Hepatocyte (in vitro differentiated cells): ENCODE measurements at regions not wholly inside any gene's neighbourhood (a gene's known extent, or its start where the extent isn't known, plus 50 kb on each side); places are given as distances from the start of the nearest gene placed in this dataset.

Experiments
- DNase-seq: peaks from one replicate; pipeline ENCODE4 v3.0.0-alpha.2; 2016; ENCODE audit warnings: low spot score
- H2AFZ ChIP-seq: fragments of 200-600 bp; sonication (generic); 2 replicates; pipeline ENCODE4 v1.6.0; 2016; ENCODE audit warnings: antibody characterized with exemption, mild to moderate bottlenecking
- H3K27ac ChIP-seq: fragments of 200-600 bp; sonication (generic); 2 replicates; pipeline ENCODE4 v1.5.1; 2016; ENCODE audit warnings: mild to moderate bottlenecking
- H3K27me3 ChIP-seq: fragments of 200-600 bp; sonication (generic); 2 replicates; pipeline ENCODE4 v1.6.1; 2016
- H3K36me3 ChIP-seq: fragments of 200-600 bp; sonication (generic); replicated peaks from 2 replicates; pipeline ENCODE4 v1.5.1; 2016; ENCODE audit warnings: low read depth; ENCODE audit not compliant: insufficient read depth
- H3K4me1 ChIP-seq: fragments of 200-600 bp; sonication (generic); 2 replicates; pipeline ENCODE4 v1.5.1; 2016; ENCODE audit warnings: mild to moderate bottlenecking, moderate library complexity; ENCODE audit not compliant: insufficient read depth
- H3K4me2 ChIP-seq: fragments of 200-600 bp; sonication (generic); 2 replicates; pipeline ENCODE4 v1.6.0; 2016
- H3K4me3 ChIP-seq: fragments of 200-600 bp; sonication (generic); 2 replicates; pipeline ENCODE4 v1.5.1; 2016; ENCODE audit warnings: mild to moderate bottlenecking
- H3K79me2 ChIP-seq: fragments of 200-600 bp; sonication (generic); 2 replicates; pipeline ENCODE4 v1.6.0; 2017; ENCODE audit warnings: mild to moderate bottlenecking
- H3K9me2 ChIP-seq: fragments of 200-600 bp; sonication (generic); replicated peaks from 2 replicates; pipeline ENCODE4 v1.6.0; 2017; ENCODE audit warnings: mild to moderate bottlenecking; ENCODE audit not compliant: insufficient read depth
- H3K9me3 ChIP-seq: fragments of 200-600 bp; sonication (generic); 2 replicates; pipeline ENCODE4 v1.5.1; 2016; ENCODE audit warnings: low read depth, mild to moderate bottlenecking
- H4K20me1 ChIP-seq: fragments of 200-600 bp; sonication (generic); 2 replicates; pipeline ENCODE4 v1.6.0; 2016; ENCODE audit warnings: mild to moderate bottlenecking; ENCODE audit not compliant: insufficient read depth, poor library complexity, severe bottlenecking
- CTCF ChIP-seq: fragments of 200-600 bp; sonication (generic); IDR thresholded peaks from 2 replicates; pipeline ENCODE4 v1.5.1; 2016; ENCODE audit warnings: antibody characterized with exemption, mild to moderate bottlenecking; ENCODE audit not compliant: poor library complexity
- EZH2 ChIP-seq: fragments of 200-600 bp; sonication (generic); IDR thresholded peaks from 2 replicates; pipeline ENCODE4 v1.6.1; 2016; ENCODE audit warnings: antibody characterized with exemption, mild to moderate bottlenecking, borderline replicate concordance
- EZH2phosphoT487 ChIP-seq: fragments of 200-600 bp; sonication (generic); IDR thresholded peaks from one replicate; pipeline ENCODE4 v1.6.1; 2018; ENCODE audit warnings: antibody characterized with exemption, mild to moderate bottlenecking, low read depth, moderate library complexity; ENCODE audit not compliant: unreplicated experiment, severe bottlenecking
- WGBS: methylation state at CpG from one replicate; pipeline ENCODE4 v1.1.6; 2016; ENCODE audit warnings: low lambda C conversion rate; ENCODE audit errors: missing lambda C conversion rate; 5-methylcytosine and 5-hydroxymethylcytosine counted together

GRCh38 chr18:1045658-1046057 lies 141.0 kb downstream of the ADCYAP1 start:
- Histone ChIP-seq H3K4me2 (no peak overlapping the region), H3K4me1 (no peaks in the 10 kb centered on the region), H3K9me2 (no peaks in the 10 kb centered on the region), H3K36me3 (no peaks in the 10 kb centered on the region), H3K27me3 (no peaks in the 10 kb centered on the region), H3K79me2 (no peaks in the 10 kb centered on the region), H3K9me3 (no peaks in the 10 kb centered on the region), H3K4me3 (no peak overlapping the region), H2AFZ (no peak overlapping the region), H3K27ac (no peak overlapping the region), H4K20me1 (no peaks in the 10 kb centered on the region)
- DNase-seq, result no peak
- whole genome bisulfite sequencing, result 38% methylated on average over 4 of the region's 4 CpGs
- TF ChIP-seq CTCF (no peak), EZH2 (no peak), EZH2phosphoT487 (no peak)

- no peaks in the 10 kb centered on the region for H3K9me3 ChIP-seq
- WGBS, result 68% methylated on average over 5 of the region's 5 CpGs
- no peaks in the 10 kb centered on the region for H3K79me2 ChIP-seq
- H3K27ac ChIP-seq, result no peak overlapping the region
- H3K27me3 ChIP-seq, result no peaks in the 10 kb centered on the region
- no peak overlapping the region for H3K4me3 ChIP-seq
- H2AFZ ChIP-seq, result no peak overlapping the region
- no peaks in the 10 kb centered on the region for H3K9me2 ChIP-seq
- H3K4me1 ChIP-seq, result no peaks in the 10 kb centered on the region
- no peak for TF ChIP-seq EZH2phosphoT487
- TF ChIP-seq EZH2, result no peak
- TF ChIP-seq CTCF, result no peak
- H3K4me2 ChIP-seq, result no peak overlapping the region
- no peaks in the 10 kb centered on the region for H3K36me3 ChIP-seq
- no peak for DNase-seq
- no peaks in the 10 kb centered on the region for H4K20me1 ChIP-seq
These were observed 142.7 kb downstream of the ADCYAP1 start for GRCh38 chr18:1047406-1047805.

DNA sequence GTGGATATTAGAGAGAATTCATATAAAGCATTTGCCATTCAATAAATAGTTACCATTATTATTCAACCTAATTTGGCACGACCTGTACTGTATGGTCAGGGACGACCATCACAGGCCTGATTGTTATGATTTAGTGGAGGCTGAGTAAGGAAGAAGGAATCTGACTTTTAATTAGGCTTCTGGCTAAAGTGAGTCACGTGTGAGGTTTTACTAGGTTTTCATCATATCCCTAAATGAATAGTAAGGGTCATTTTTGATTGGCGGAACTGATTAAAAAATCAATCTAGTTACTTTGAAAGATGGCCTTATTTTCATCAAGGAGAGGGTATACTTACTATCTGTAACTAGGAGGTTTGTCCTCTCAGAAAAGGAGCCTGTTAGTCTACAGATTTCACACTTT lies 143.4 kb downstream of the ADCYAP1 start:
- DNase-seq, result no peak
- no peaks in the 10 kb centered on the region for H4K20me1 ChIP-seq
- no peaks in the 10 kb centered on the region for H3K9me3 ChIP-seq
- WGBS, result 64% methylated on average over 4 of the region's 4 CpGs
- H3K4me2 ChIP-seq, result no peak overlapping the region
- H3K9me2 ChIP-seq, result no peaks in the 10 kb centered on the region
- H3K36me3 ChIP-seq, result no peaks in the 10 kb centered on the region
- H3K27ac ChIP-seq, result no peak overlapping the region
- H3K4me1 ChIP-seq, result no peaks in the 10 kb centered on the region
- no peaks in the 10 kb centered on the region for H3K79me2 ChIP-seq
- no peak overlapping the region for H2AFZ ChIP-seq
- TF ChIP-seq CTCF, result no peak
- no peak for TF ChIP-seq EZH2phosphoT487
- no peak overlapping the region for H3K4me3 ChIP-seq
- no peaks in the 10 kb centered on the region for H3K27me3 ChIP-seq

DNA sequence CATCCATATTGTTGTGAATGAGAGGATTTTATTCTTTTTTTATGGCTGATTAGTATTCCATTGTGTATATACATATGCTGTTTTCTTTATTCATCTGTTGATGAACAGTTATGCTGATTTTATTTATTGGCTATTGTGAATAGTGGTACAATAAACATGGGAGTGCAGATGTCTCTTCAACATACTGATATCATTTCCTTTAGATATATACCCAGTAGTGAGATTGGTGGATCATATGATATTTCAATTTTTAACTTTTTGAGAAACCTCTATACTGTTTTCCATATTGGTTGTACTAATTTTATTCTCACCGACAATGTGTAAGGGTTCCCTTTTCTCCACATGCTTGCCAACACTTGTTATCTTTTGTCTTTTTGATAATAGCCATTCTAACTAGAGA lies 144.5 kb downstream of the ADCYAP1 start:
- Histone ChIP-seq H3K4me3 (no peak overlapping the region), H3K79me2 (no peaks in the 10 kb centered on the region), H3K9me2 (no peaks in the 10 kb centered on the region), H3K27ac (no peak overlapping the region), H3K36me3 (no peaks in the 10 kb centered on the region), H2AFZ (no peak overlapping the region), H3K4me1 (no peaks in the 10 kb centered on the region), H3K4me2 (no peak overlapping the region), H4K20me1 (no peaks in the 10 kb centered on the region), H3K27me3 (no peaks in the 10 kb centered on the region), H3K9me3 (no peaks in the 10 kb centered on the region)
- TF ChIP-seq CTCF (no peak), EZH2 (no peak), EZH2phosphoT487 (no peak)
- WGBS, result 100% methylated on average over 1 of the region's 1 CpG
- DNase-seq, result no peak
